ENCODE measurements at regions not wholly inside any gene's neighbourhood (a gene's known extent, or its start where the extent isn't known, plus 50 kb on each side); places are given as distances from the start of the nearest gene placed in this dataset.

DNA sequence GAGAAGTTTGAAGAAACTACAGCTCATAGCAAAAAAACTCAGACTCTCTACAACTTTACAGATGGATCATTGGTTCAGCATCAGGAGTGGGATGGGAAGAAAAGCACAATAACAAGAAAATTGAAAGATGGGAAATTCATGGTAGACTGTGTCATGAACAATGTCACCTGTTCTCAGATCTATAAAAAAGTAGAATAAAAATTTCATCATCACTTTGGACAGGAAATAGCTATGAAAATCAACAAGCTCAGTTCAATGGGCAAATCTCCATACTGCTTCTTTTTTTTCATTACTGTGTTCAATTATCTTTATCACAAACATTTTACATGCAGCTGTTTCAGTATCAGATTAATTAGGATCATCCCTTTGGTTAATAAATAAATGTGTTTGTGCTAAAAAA lies 76.5 kb upstream of the RAPGEF2 start:
- H3K4me1 ChIP-seq (ENCODE audit: control insufficient read depth, insufficient read depth, low read length) = peaks cover 7% of the 10 kb centered on the region; the same call in 1 of the 2 replicates
- no peaks in the 10 kb centered on the region for H4K20me1 ChIP-seq (ENCODE audit: control insufficient read depth, insufficient read depth)
- ChIA-PET POLR2A (interaction anchor here (1.8 kb wide), 1 partner anchor 9 kb away, joined by 7 read pairs; no protein-coding TSS in a partner anchor), SMC1A (ENCODE audit: uncharacterized antibody, unreplicated experiment) (interaction anchor here (0.6 to 4.8 kb wide), 10 partner anchors 9 to 169 kb away, joined by 3 to 37 read pairs (median 4); no protein-coding TSS in a partner anchor), RAD21 (ENCODE audit: unreplicated experiment) (interaction anchor here (1.0 to 2.2 kb wide), 4 partner anchors 8 to 143 kb away, joined by 3 to 12 read pairs (median 6); no protein-coding TSS in a partner anchor), CTCF (interaction anchor here (0.6 to 1.6 kb wide), 10 partner anchors 8 to 436 kb away, joined by 3 to 7 read pairs (median 4); a partner anchor contains a TSS)
- H3K36me3 ChIP-seq (ENCODE audit: control insufficient read depth in 2 of 2, insufficient read depth in 2 of 2, low read length in 1 of 2) = no peaks in the 10 kb centered on the region
- BruUV-seq (replicated peaks) = no TSS peak
- ATAC-seq = no peak
- no peak for TF ChIP-seq BRCA1 (IDR thresholded peaks at IDR 0.05; ENCODE audit: low read depth, low read length)
- TF ChIP-seq IKZF2 (IDR thresholded peaks at IDR 0.05) = no peak
- TF ChIP-seq RCOR1 (conservative IDR thresholded peaks at IDR 0.05; ENCODE audit: low read depth, low read length) = no peak
- no peak for TF ChIP-seq NR2C1 (IDR thresholded peaks at IDR 0.05)
- no peak for TF ChIP-seq GABPA (IDR thresholded peaks at IDR 0.05; ENCODE audit: low read depth)
- no peak for TF ChIP-seq ATF7 (IDR thresholded peaks at IDR 0.05; ENCODE audit: low read depth)
- no peak for TF ChIP-seq SIX5 (IDR thresholded peaks at IDR 0.05; ENCODE audit: low read depth, low read length, severe bottlenecking)
- no peak for TF ChIP-seq CREM (IDR thresholded peaks at IDR 0.05; ENCODE audit: low read depth)
- TF ChIP-seq SREBF1 (IDR thresholded peaks at IDR 0.05; ENCODE audit: low read length) = no peak
- no peak for TF ChIP-seq NBN (IDR thresholded peaks at IDR 0.05)
- TF ChIP-seq ZNF274 (IDR thresholded peaks at IDR 0.05; ENCODE audit: insufficient read depth, insufficient read length) = no peak
- no peak for TF ChIP-seq IKZF1 (conservative IDR thresholded peaks at IDR 0.05)
- TF ChIP-seq, protein P1, sequence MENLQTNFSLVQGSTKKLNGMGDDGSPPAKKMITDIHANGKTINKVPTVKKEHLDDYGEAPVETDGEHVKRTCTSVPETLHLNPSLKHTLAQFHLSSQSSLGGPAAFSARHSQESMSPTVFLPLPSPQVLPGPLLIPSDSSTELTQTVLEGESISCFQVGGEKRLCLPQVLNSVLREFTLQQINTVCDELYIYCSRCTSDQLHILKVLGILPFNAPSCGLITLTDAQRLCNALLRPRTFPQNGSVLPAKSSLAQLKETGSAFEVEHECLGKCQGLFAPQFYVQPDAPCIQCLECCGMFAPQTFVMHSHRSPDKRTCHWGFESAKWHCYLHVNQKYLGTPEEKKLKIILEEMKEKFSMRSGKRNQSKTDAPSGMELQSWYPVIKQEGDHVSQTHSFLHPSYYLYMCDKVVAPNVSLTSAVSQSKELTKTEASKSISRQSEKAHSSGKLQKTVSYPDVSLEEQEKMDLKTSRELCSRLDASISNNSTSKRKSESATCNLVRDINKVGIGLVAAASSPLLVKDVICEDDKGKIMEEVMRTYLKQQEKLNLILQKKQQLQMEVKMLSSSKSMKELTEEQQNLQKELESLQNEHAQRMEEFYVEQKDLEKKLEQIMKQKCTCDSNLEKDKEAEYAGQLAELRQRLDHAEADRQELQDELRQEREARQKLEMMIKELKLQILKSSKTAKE (IDR thresholded peaks at IDR 0.05; ENCODE audit: low read depth, poor library complexity, severe bottlenecking) = no peak
- H3K4me3 ChIP-seq = no peak overlapping the region
- H3K4me2 ChIP-seq (ENCODE audit: control insufficient read depth, insufficient read depth) = no peak overlapping the region
- intact Hi-C loops (cut with micrococcal nuclease; ENCODE audit: unreplicated experiment) (no loop called here), in situ Hi-C loops (cut with MboI) (no loop called here)
- DNase-seq (ENCODE audit: low read depth, low spot score) = no peak
- no peak overlapping the region for H3K9ac ChIP-seq (ENCODE audit: control insufficient read depth, insufficient read depth, low read length)
- no peaks in the 10 kb centered on the region for H3K79me2 ChIP-seq (ENCODE audit: control insufficient read depth, insufficient read depth, low read length)
- no peaks in the 10 kb centered on the region; a peak in 1 of 4 replicates for H3K27me3 ChIP-seq (replicated peaks in 1 of 2; ENCODE audit: control insufficient read depth in 2 of 2, insufficient read depth in 2 of 2, low read length in 1 of 2)
- H3K9me3 ChIP-seq (replicated peaks; ENCODE audit: control insufficient read depth, insufficient read depth, low read length) = no peaks in the 10 kb centered on the region
- FAIRE-seq = no peak
- no peak overlapping the region; the same call in 1 of the 2 replicates for H2AFZ ChIP-seq (ENCODE audit: control insufficient read depth, low read depth, low read length)
- no peak overlapping the region for H3K27ac ChIP-seq (ENCODE audit: control insufficient read depth, insufficient read depth)
